ENCODE measurements at regions not wholly inside any gene's neighbourhood (a gene's known extent, or its start where the extent isn't known, plus 50 kb on each side); places are given as distances from the start of the nearest gene placed in this dataset.
"Not testable (repeated sequence)": the region's sequence is repeated elsewhere in the genome, so short reads cannot be mapped to it uniquely, and the experiment has no call there.

- Histone ChIP-seq H3K4me3 (no peak overlapping the region), H3K9me3 (peaks cover 0 to 2% of the 10 kb centered on the region in 2 donors), H3K36me3 (no peaks in the 10 kb centered on the region), H3K4me1 (no peaks in the 10 kb centered on the region), H3K27ac (no peak overlapping the region), H3K27me3 (no peaks in the 10 kb centered on the region)
- DNase-seq (no peak), ATAC-seq (no peak)
- no peak for TF ChIP-seq CTCF (IDR thresholded peaks at IDR 0.05)
- intact Hi-C loops (cut with DNase I) = no loop called here
Observed at GRCh38 chr5:60435808-60436207, 264.2 kb downstream of the DEPDC1B start.

- H3K9me3 ChIP-seq; H3K27me3 ChIP-seq; ATAC-seq; H3K4me3 ChIP-seq; H3K36me3 ChIP-seq; H3K4me1 ChIP-seq; H3K27ac ChIP-seq; intact Hi-C loops (cut with DNase I); DNase-seq: not testable (repeated sequence)
Observed at GRCh38 chr5:60426189-60426588, 273.8 kb downstream of the DEPDC1B start.

- H3K36me3 ChIP-seq; DNase-seq; H3K27ac ChIP-seq; ATAC-seq; H3K4me3 ChIP-seq; intact Hi-C loops (cut with DNase I); H3K4me1 ChIP-seq; H3K27me3 ChIP-seq: not testable (repeated sequence)
- peaks cover 0 to 15% of the 10 kb centered on the region in 2 donors for H3K9me3 ChIP-seq
Observed at GRCh38 chr5:60420773-60421172, 279.2 kb downstream of the DEPDC1B start.

GRCh38 chr5:60417500-60418181 lies 282.3 kb downstream of the DEPDC1B start:
- DNase-seq (no peak), ATAC-seq (no peak)
- Histone ChIP-seq H3K4me3 (no peak overlapping the region), H3K27me3 (no peaks in the 10 kb centered on the region), H3K27ac (no peak overlapping the region), H3K9me3 (peaks cover 0 to 12% of the 10 kb centered on the region in 2 donors), H3K4me1 (no peaks in the 10 kb centered on the region), H3K36me3 (no peaks in the 10 kb centered on the region)
- intact Hi-C loops (cut with DNase I) = no loop called here
- TF ChIP-seq CTCF (IDR thresholded peaks at IDR 0.05) = no peak

- H3K9me3 ChIP-seq = peaks cover 0 to under 1% of the 10 kb centered on the region in 2 donors
- H3K4me1 ChIP-seq = no peaks in the 10 kb centered on the region
- H3K4me3 ChIP-seq = no peak overlapping the region
- ATAC-seq (no peak), DNase-seq (peak in 1 of 4 donors; percentile 77)
- TF ChIP-seq CTCF (IDR thresholded peaks at IDR 0.05) = no peak
- H3K27ac ChIP-seq = no peak overlapping the region
- H3K27me3 ChIP-seq = no peaks in the 10 kb centered on the region
- no peaks in the 10 kb centered on the region for H3K36me3 ChIP-seq
- intact Hi-C loops (cut with DNase I) = no loop called here
Observed at GRCh38 chr5:60415443-60415842, 284.5 kb downstream of the DEPDC1B start.

GRCh38 chr5:60410427-60410826 lies 289.5 kb downstream of the DEPDC1B start:
- H3K4me3 ChIP-seq = no peak overlapping the region
- DNase-seq (no peak), ATAC-seq (no peak)
- intact Hi-C loops (cut with DNase I) = no loop called here
- no peaks in the 10 kb centered on the region for H3K4me1 ChIP-seq
- no peaks in the 10 kb centered on the region for H3K36me3 ChIP-seq
- no peaks in the 10 kb centered on the region for H3K9me3 ChIP-seq
- no peak for TF ChIP-seq CTCF (IDR thresholded peaks at IDR 0.05)
- no peak overlapping the region for H3K27ac ChIP-seq
- H3K27me3 ChIP-seq = no peaks in the 10 kb centered on the region

Measured in left lung (tissue), 4 donors.